H1 (cell line): ENCODE measurements at regions not wholly inside any gene's neighbourhood (a gene's known extent, or its start where the extent isn't known, plus 50 kb on each side); places are given as distances from the start of the nearest gene placed in this dataset.

ENCODE experiments used
- CTCF ChIA-PET: fragments of 300-600 bp; sonication (Branson Sonifier 250); formaldehyde crosslinking; loops from one replicate; lab custom pipeline; 2021; ENCODE audit not compliant: partially characterized antibody; lab: Charles Lee
- POLR2A ChIA-PET: fragments of 300-600 bp; sonication (Branson Sonifier 250); formaldehyde crosslinking; loops from one replicate; lab custom pipeline; 2021; ENCODE audit warnings: inconsistent platforms; ENCODE audit not compliant: partially characterized antibody; lab: Charles Lee
- DNase-seq, 2 experiments: peaks; one replicate each; pipeline versions ENCODE4 v3.0.0 to v3.0.0-alpha.2; 2010 to 2022; ENCODE audit warnings: low spot score in 2 of 2, low read depth in 1 of 2, mixed read lengths in 1 of 2
- FAIRE-seq: peaks from 2 replicates; lab custom pipeline; 2011; peaks lifted over from hg19 to GRCh38; lab: Jason Lieb, UNC
- H2AFZ ChIP-seq: 2 replicates; pipeline ENCODE4 v1.8.1; 2012; ENCODE audit warnings: low read length, inconsistent platforms
- H2AK5ac ChIP-seq: 2 replicates; pipeline ENCODE4 v1.6.1; 2013; ENCODE audit warnings: low read depth, low read length
- H2BK120ac ChIP-seq: replicated peaks from 2 replicates; pipeline ENCODE3; 2013; ENCODE audit warnings: low read depth, low read length, inconsistent platforms
- H2BK12ac ChIP-seq: 2 replicates; pipeline ENCODE4 v1.6.1; 2013; ENCODE audit warnings: low read depth, low read length
- H2BK15ac ChIP-seq: 2 replicates; pipeline ENCODE4 v1.6.1; 2013; ENCODE audit warnings: low read length
- H2BK20ac ChIP-seq: 2 replicates; pipeline ENCODE4 v1.6.1; 2013; ENCODE audit warnings: low read length
- H2BK5ac ChIP-seq: 2 replicates; pipeline ENCODE4 v1.6.1; 2013; ENCODE audit warnings: low read depth, low read length
- H3K14ac ChIP-seq: 2 replicates; pipeline ENCODE4 v1.6.1; 2013; ENCODE audit warnings: inconsistent platforms; ENCODE audit not compliant: insufficient read length
- H3K18ac ChIP-seq: 2 replicates; pipeline ENCODE4 v1.6.1; 2013; ENCODE audit warnings: low read length; ENCODE audit errors: extremely low read depth
- H3K23ac ChIP-seq: 2 replicates; pipeline ENCODE4 v1.6.1; 2013; ENCODE audit warnings: inconsistent platforms; ENCODE audit not compliant: insufficient read length
- H3K23me2 ChIP-seq: 2 replicates; pipeline ENCODE4 v1.6.1; 2013; ENCODE audit warnings: low read depth, low read length
- H3K27ac ChIP-seq: 2 replicates; pipeline ENCODE4 v1.6.1; 2011; ENCODE audit warnings: low read depth, low read length, inconsistent platforms
- H3K27me3 ChIP-seq, 4 experiments: replicated peaks in 1 of 4; 1 replicate in 1 of 4; 2 replicates in 3 of 4; pipeline versions ENCODE4 v1.6.1 to v1.8.1; 2011 to 2013; ENCODE audit warnings: low read length in 3 of 4, mild to moderate bottlenecking in 3 of 4, inconsistent platforms in 2 of 4, mixed read lengths in 2 of 4, moderate library complexity in 1 of 4; ENCODE audit not compliant: control insufficient read depth in 3 of 4, insufficient read depth in 3 of 4; ENCODE audit errors: extremely low read depth in 1 of 4
- H3K36me3 ChIP-seq, 4 experiments: 2 replicates each; pipeline versions ENCODE4 v1.6.1 to v1.8.1; 2011 to 2013; ENCODE audit warnings: mild to moderate bottlenecking in 4 of 4, low read length in 3 of 4, moderate library complexity in 2 of 4, control low read depth in 1 of 4, inconsistent platforms in 1 of 4; ENCODE audit not compliant: insufficient read depth in 4 of 4, control insufficient read depth in 2 of 4
- H3K4ac ChIP-seq: replicated peaks from 2 replicates; pipeline ENCODE3; 2013; ENCODE audit warnings: low read length, low read depth, mixed read lengths, inconsistent platforms; ENCODE audit not compliant: insufficient read length
- H3K4me1 ChIP-seq, 4 experiments: replicated peaks in 1 of 4; 1 replicate in 1 of 4; 2 replicates in 3 of 4; pipeline versions ENCODE4 v1.6.1 to v1.8.1; 2011 to 2013; ENCODE audit warnings: low read length in 3 of 4, inconsistent platforms in 2 of 4, mixed read lengths in 1 of 4; ENCODE audit not compliant: insufficient read depth in 4 of 4, control insufficient read depth in 3 of 4
- H3K4me2 ChIP-seq, 2 experiments: 2 replicates each; pipeline versions ENCODE4 v1.6.1 to v1.8.1; 2011 to 2013; ENCODE audit warnings: low read depth in 2 of 2, low read length in 2 of 2, control low read depth in 1 of 2, inconsistent platforms in 1 of 2, mild to moderate bottlenecking in 1 of 2; ENCODE audit not compliant: insufficient read depth in 1 of 2
- H3K4me3 ChIP-seq, 4 experiments: fragments of 200-600, 300-600 bp in 1 of 4; sonication (generic), shearing (Covaris generic), sonication (Bioruptor Twin) in 1 of 4; 2 replicates each; pipeline versions ENCODE4 v1.5.1 to v1.8.1; 2011 to 2016; ENCODE audit warnings: low read length in 4 of 4, low read depth in 3 of 4, control low read depth in 2 of 4, inconsistent platforms in 2 of 4, mild to moderate bottlenecking in 2 of 4, mixed read lengths in 1 of 4, moderate library complexity in 1 of 4; ENCODE audit not compliant: insufficient read depth in 2 of 4; ENCODE audit errors: extremely low read depth in 1 of 4
- H3K56ac ChIP-seq: replicated peaks from 2 replicates; pipeline ENCODE3; 2013; ENCODE audit warnings: low read depth, mild to moderate bottlenecking, mixed read lengths, low read length, inconsistent platforms; ENCODE audit not compliant: insufficient read length
- H3K79me1 ChIP-seq: 2 replicates; pipeline ENCODE4 v1.6.1; 2013; ENCODE audit warnings: low read depth, low read length, control low read depth
- H3K79me2 ChIP-seq, 2 experiments: 2 replicates each; pipeline versions ENCODE4 v1.6.1 to v1.8.1; 2012 to 2013; ENCODE audit warnings: low read length in 2 of 2, mild to moderate bottlenecking in 2 of 2, inconsistent platforms in 1 of 2; ENCODE audit not compliant: insufficient read depth in 2 of 2, control insufficient read depth in 1 of 2
- H3K9ac ChIP-seq, 4 experiments: replicated peaks in 1 of 4; 1 replicate in 1 of 4; 2 replicates in 3 of 4; pipeline versions ENCODE4 v1.6.1 to v1.8.1; 2011 to 2013; ENCODE audit warnings: low read depth in 3 of 4, low read length in 3 of 4, control low read depth in 2 of 4, mild to moderate bottlenecking in 2 of 4, moderate library complexity in 2 of 4, inconsistent platforms in 1 of 4; ENCODE audit errors: extremely low read depth in 1 of 4
- H3K9me3 ChIP-seq, 2 experiments: 2 replicates each; pipeline versions ENCODE4 v1.6.1 to v1.8.1; 2012 to 2013; ENCODE audit warnings: mild to moderate bottlenecking in 2 of 2, moderate library complexity in 2 of 2, control low read depth in 1 of 2, inconsistent platforms in 1 of 2, low read depth in 1 of 2, low read length in 1 of 2, mixed read lengths in 1 of 2; ENCODE audit not compliant: insufficient read depth in 2 of 2
- H4K20me1 ChIP-seq, 2 experiments: replicated peaks in 1 of 2; 2 replicates each; pipeline versions ENCODE3 to v1.8.1; 2011 to 2013; ENCODE audit warnings: inconsistent platforms in 2 of 2, low read length in 2 of 2, mild to moderate bottlenecking in 1 of 2; ENCODE audit not compliant: insufficient read depth in 2 of 2, control insufficient read depth in 1 of 2
- H4K5ac ChIP-seq: 2 replicates; pipeline ENCODE4 v1.6.1; 2013; ENCODE audit warnings: low read length, low read depth, mixed read lengths, inconsistent platforms; ENCODE audit not compliant: insufficient read length
- H4K8ac ChIP-seq: 2 replicates; pipeline ENCODE4 v1.8.0; 2013; ENCODE audit warnings: mild to moderate bottlenecking, moderate library complexity, low read length, inconsistent platforms; ENCODE audit not compliant: insufficient read depth; ENCODE audit errors: extremely low read depth
- H4K91ac ChIP-seq: replicated peaks from 2 replicates; pipeline ENCODE3; 2013; ENCODE audit warnings: low read length, mixed read lengths, inconsistent platforms; ENCODE audit not compliant: insufficient read length
- ATF2 ChIP-seq: IDR thresholded peaks from 2 replicates; pipeline ENCODE4 v1.6.1; 2012; ENCODE audit warnings: low read length, inconsistent platforms
- CHD2 ChIP-seq: IDR thresholded peaks from 2 replicates; pipeline ENCODE4 v1.6.1; 2012; ENCODE audit warnings: low read length, improper control_type of control experiment
- EGR1 ChIP-seq: IDR thresholded peaks from 2 replicates; pipeline ENCODE4 v1.6.1; 2011; ENCODE audit warnings: low read depth, low read length, borderline replicate concordance
- PHF8 ChIP-seq: fragments of 200-600 bp; sonication (generic); conservative IDR thresholded peaks from 2 replicates; pipeline ENCODE4 v1.7.1; 2012; ENCODE audit warnings: low read depth, mild to moderate bottlenecking, inconsistent platforms, low read length, moderate library complexity
- POLR2A ChIP-seq, 2 experiments: IDR thresholded peaks; 1 replicate in 1 of 2; 2 replicates in 1 of 2; pipeline ENCODE4 v1.6.1; 2011; ENCODE audit warnings: low read depth in 2 of 2, low read length in 2 of 2, mild to moderate bottlenecking in 2 of 2; ENCODE audit errors: control extremely low read depth in 1 of 2
- POLR2AphosphoS5 ChIP-seq: IDR thresholded peaks from 2 replicates; pipeline ENCODE4 v1.6.1; 2011; ENCODE audit warnings: low read depth, low read length
- SAP30 ChIP-seq: fragments of 300-600 bp; sonication (generic); IDR thresholded peaks from 2 replicates; pipeline ENCODE4 v1.7.1; 2012; ENCODE audit warnings: low read length, moderate library complexity, mild to moderate bottlenecking, inconsistent platforms; ENCODE audit not compliant: insufficient read depth, insufficient replicate concordance
- SIRT6 ChIP-seq: IDR thresholded peaks from one replicate; pipeline ENCODE4 v1.7.1; 2012; ENCODE audit warnings: low read length, inconsistent platforms
- TAF1 ChIP-seq: IDR thresholded peaks from 2 replicates; pipeline ENCODE4 v1.6.1; 2011; ENCODE audit warnings: mild to moderate bottlenecking, low read depth, low read length
- TAF7 ChIP-seq: optimal IDR thresholded peaks from 2 replicates; pipeline ENCODE3; 2011; ENCODE audit warnings: low read depth, mild to moderate bottlenecking, inconsistent platforms, low read length, moderate library complexity, borderline replicate concordance
- TEAD4 ChIP-seq: IDR thresholded peaks from 2 replicates; pipeline ENCODE4 v1.6.1; 2012; ENCODE audit warnings: low read depth, low read length, inconsistent platforms, mixed read lengths
- WGBS, 2 experiments: shearing (Covaris generic) in 1 of 2; methylation state at CpG; one replicate each; pipeline versions ENCODE4 v1.1.6 to v1.1.7; 2013 to 2015; ENCODE audit warnings: low lambda C conversion rate in 2 of 2, mixed read lengths in 2 of 2, inconsistent platforms in 1 of 2, low coverage in 1 of 2, missing lambda C conversion rate in 1 of 2; ENCODE audit not compliant: insufficient replicate concordance in 2 of 2, insufficient coverage in 1 of 2, insufficient read length in 1 of 2; ENCODE audit errors: extremely low coverage in 1 of 2, missing lambda C conversion rate in 1 of 2; 5-methylcytosine and 5-hydroxymethylcytosine counted together

- ChIA-PET POLR2A (interaction anchor here (1.6 kb wide), 1 partner anchor 12 kb away, joined by 4 read pairs; no protein-coding TSS in a partner anchor), CTCF (interaction anchor here (0.8 to 12.9 kb wide), 12 partner anchors 12 to 198 kb away, joined by 3 to 153 read pairs (median 4); no protein-coding TSS in a partner anchor)
- Histone ChIP-seq H4K91ac (no peak overlapping the region), H4K8ac (no peak overlapping the region), H3K27me3 (no peaks in the 10 kb centered on the region), H3K23me2 (no peaks in the 10 kb centered on the region), H3K14ac (no peak overlapping the region), H3K4ac (no peak overlapping the region), H3K23ac (no peak overlapping the region), H3K18ac (no peak overlapping the region), H3K9me3 (peaks cover 0 to 2% of the 10 kb centered on the region in 2 experiments; a peak in 2 of 4 replicates), H4K20me1 (no peaks in the 10 kb centered on the region), H3K79me2 (no peaks in the 10 kb centered on the region)
- DNase-seq = no peak
- no peak for TF ChIP-seq TAF7
- no peak for TF ChIP-seq POLR2A (IDR thresholded peaks at IDR 0.05; ENCODE audit: control extremely low read depth in 1 of 2, low read depth in 2 of 2, low read length in 2 of 2)
- no peak for TF ChIP-seq SAP30
- no peak for TF ChIP-seq TAF1
- TF ChIP-seq ATF2 = no peak
- no peak for TF ChIP-seq TEAD4
- no peak for TF ChIP-seq CHD2
- TF ChIP-seq POLR2AphosphoS5 = no peak
- no peak for TF ChIP-seq PHF8
- TF ChIP-seq SIRT6 = no peak
- TF ChIP-seq EGR1 = no peak
- TF ChIP-seq, all 59 proteins: peak for 0
- H4K5ac ChIP-seq = no peak overlapping the region
- 93% methylated on average over 7 of the region's 7 CpGs; no CpG with 5 or more reads in 1 of the 2 experiments for WGBS, 2 experiments
- H3K27ac ChIP-seq = no peak overlapping the region
- no peak overlapping the region for H2AK5ac ChIP-seq
- no peak overlapping the region for H2BK15ac ChIP-seq
- no peak overlapping the region for H3K4me3 ChIP-seq
- H3K9ac ChIP-seq = no peak overlapping the region
- no peak overlapping the region for H3K56ac ChIP-seq
- FAIRE-seq = no peak
- no peak overlapping the region for H3K4me2 ChIP-seq
- H2BK12ac ChIP-seq = no peak overlapping the region
- H2BK5ac ChIP-seq = no peak overlapping the region
- no peaks in the 10 kb centered on the region for H3K36me3 ChIP-seq
- H2BK120ac ChIP-seq = no peak overlapping the region
- H2BK20ac ChIP-seq = no peak overlapping the region
- H2AFZ ChIP-seq = no peak overlapping the region
- peaks cover 4% of the 10 kb centered on the region; the same call in 1 of the 2 replicates for H3K79me1 ChIP-seq
- peaks cover 0 to 14% (median 8%) of the 10 kb centered on the region in 4 experiments; a peak in 6 of 7 replicates for H3K4me1 ChIP-seq
Observed at GRCh38 chr16:85545227-85545818, 67.8 kb upstream of the GSE1 start.
